Osteoblast (primary cell): ENCODE measurements at regions not wholly inside any gene's neighbourhood (a gene's known extent, or its start where the extent isn't known, plus 50 kb on each side); places are given as distances from the start of the nearest gene placed in this dataset.
"Not testable (repeated sequence)": the region's sequence is repeated elsewhere in the genome, so short reads cannot be mapped to it uniquely, and the experiment has no call there.

Experiments used
- DNase-seq: peaks from one replicate; pipeline ENCODE4 v3.0.0; 2011; ENCODE audit warnings: low spot score, mixed read lengths; ENCODE audit not compliant: insufficient read length; ENCODE audit errors: missing footprints
- H2AFZ ChIP-seq: 2 replicates; pipeline ENCODE4 v1.6.0; 2011; ENCODE audit warnings: mild to moderate bottlenecking, low read length
- H3K27ac ChIP-seq: 2 replicates; pipeline ENCODE4 v1.5.1; 2011; ENCODE audit warnings: mild to moderate bottlenecking, low read depth, low read length, moderate library complexity
- H3K27me3 ChIP-seq: 2 replicates; pipeline ENCODE4 v1.6.0; 2012; ENCODE audit warnings: mild to moderate bottlenecking, control low read depth, inconsistent platforms, low read length, moderate library complexity; ENCODE audit not compliant: insufficient read depth
- H3K36me3 ChIP-seq: 2 replicates; pipeline ENCODE4 v1.5.1; 2011; ENCODE audit warnings: mild to moderate bottlenecking, low read length, control low read depth, moderate library complexity; ENCODE audit not compliant: insufficient read depth
- H3K4me1 ChIP-seq: 2 replicates; pipeline ENCODE4 v1.5.1; 2011; ENCODE audit warnings: mild to moderate bottlenecking, low read length, control low read depth, moderate library complexity; ENCODE audit not compliant: insufficient read depth
- H3K4me2 ChIP-seq: 2 replicates; pipeline ENCODE4 v1.6.0; 2011; ENCODE audit warnings: mild to moderate bottlenecking, low read length; ENCODE audit not compliant: insufficient read depth
- H3K4me3 ChIP-seq: fragments of 200-600 bp; sonication (generic); 3 replicates; pipeline ENCODE4 v1.5.1; 2012; ENCODE audit warnings: mild to moderate bottlenecking, low read length, inconsistent platforms; ENCODE audit not compliant: insufficient read depth
- H3K79me2 ChIP-seq: 2 replicates; pipeline ENCODE4 v1.6.0; 2012; ENCODE audit warnings: mild to moderate bottlenecking, low read length, control low read depth, inconsistent platforms; ENCODE audit not compliant: insufficient read depth
- H3K9me3 ChIP-seq: 2 replicates; pipeline ENCODE4 v1.5.1; 2011; ENCODE audit warnings: low read depth, low read length, control low read depth
- H4K20me1 ChIP-seq: 2 replicates; pipeline ENCODE4 v1.6.0; 2012; ENCODE audit warnings: mild to moderate bottlenecking, low read length, control low read depth; ENCODE audit not compliant: insufficient read depth
- CTCF ChIP-seq: IDR thresholded peaks from 2 replicates; pipeline ENCODE4 v1.5.1; 2011; ENCODE audit warnings: mild to moderate bottlenecking, low read depth, low read length, moderate library complexity; ENCODE audit errors: extremely low read depth

GRCh38 chr3:56928379-56929068 is 126.8 kb upstream of the ARHGEF3 start:
- no peaks in the 10 kb centered on the region for H4K20me1 ChIP-seq
- H2AFZ ChIP-seq, result no peak overlapping the region
- H3K27me3 ChIP-seq, result no peaks in the 10 kb centered on the region
- no peak for DNase-seq
- no peaks in the 10 kb centered on the region for H3K9me3 ChIP-seq
- no peak overlapping the region for H3K4me2 ChIP-seq
- H3K4me1 ChIP-seq, result peaks cover 26% of the 10 kb centered on the region
- H3K79me2 ChIP-seq, result no peaks in the 10 kb centered on the region
- H3K36me3 ChIP-seq, result no peaks in the 10 kb centered on the region
- no peak for TF ChIP-seq CTCF
- no peak overlapping the region for H3K27ac ChIP-seq
- H3K4me3 ChIP-seq, result no peak overlapping the region

GRCh38 chr3:56927855-56928254 is 126.1 kb upstream of the ARHGEF3 start:
- H3K4me1 ChIP-seq, result peaks cover 27% of the 10 kb centered on the region
- no peak for TF ChIP-seq CTCF

GRCh38 chr3:56926947-56927282 is 125.2 kb upstream of the ARHGEF3 start:
- H2AFZ ChIP-seq, result no peak overlapping the region
- peak overlapping the region; percentile 39 for H3K4me2 ChIP-seq
- peaks cover 30% of the 10 kb centered on the region for H3K4me1 ChIP-seq
- no peaks in the 10 kb centered on the region for H3K27me3 ChIP-seq
- H3K79me2 ChIP-seq, result no peaks in the 10 kb centered on the region
- H3K4me3 ChIP-seq, result no peak overlapping the region
- no peaks in the 10 kb centered on the region for H3K9me3 ChIP-seq
- DNase-seq, result no peak
- TF ChIP-seq CTCF, result no peak
- H3K27ac ChIP-seq, result peak overlapping the region; percentile 34
- no peaks in the 10 kb centered on the region for H3K36me3 ChIP-seq
- no peaks in the 10 kb centered on the region for H4K20me1 ChIP-seq

More at GRCh38 chr3:56927855-56928254, 126.1 kb upstream of the ARHGEF3 start:
- Histone ChIP-seq H3K79me2 (no peaks in the 10 kb centered on the region), H3K27me3 (no peaks in the 10 kb centered on the region), H3K36me3 (no peaks in the 10 kb centered on the region), H3K27ac (no peak overlapping the region), H2AFZ (no peak overlapping the region), H3K4me2 (no peak overlapping the region), H4K20me1 (no peaks in the 10 kb centered on the region), H3K9me3 (no peaks in the 10 kb centered on the region), H3K4me3 (no peak overlapping the region)
- no peak for DNase-seq

GRCh38 chr3:56926243-56926946 is 124.6 kb upstream of the ARHGEF3 start:
- no peak overlapping the region for H2AFZ ChIP-seq
- no peaks in the 10 kb centered on the region for H3K9me3 ChIP-seq
- H3K4me3 ChIP-seq, result no peak overlapping the region
- H3K4me2 ChIP-seq, result peak overlapping the region; percentile 39
- peaks cover 33% of the 10 kb centered on the region for H3K4me1 ChIP-seq
- H3K36me3 ChIP-seq, result no peaks in the 10 kb centered on the region
- no peaks in the 10 kb centered on the region for H3K79me2 ChIP-seq
- peak overlapping the region; percentile 34 for H3K27ac ChIP-seq
- DNase-seq, result peak; percentile 89
- no peaks in the 10 kb centered on the region for H4K20me1 ChIP-seq
- TF ChIP-seq CTCF, result peak; percentile 24
- H3K27me3 ChIP-seq, result no peaks in the 10 kb centered on the region

GRCh38 chr3:56924700-56925099 is 123.0 kb upstream of the ARHGEF3 start:
- not testable (repeated sequence) for H3K4me3 ChIP-seq, H4K20me1 ChIP-seq, H2AFZ ChIP-seq, H3K4me2 ChIP-seq, DNase-seq, H3K36me3 ChIP-seq, H3K79me2 ChIP-seq, H3K27me3 ChIP-seq, H3K27ac ChIP-seq, H3K9me3 ChIP-seq
- H3K4me1 ChIP-seq, result peaks cover 34% of the 10 kb centered on the region
